HEK293T (cell line): ENCODE measurements at regions not wholly inside any gene's neighbourhood (a gene's known extent, or its start where the extent isn't known, plus 50 kb on each side); places are given as distances from the start of the nearest gene placed in this dataset.

Experiments
- ARNT ChIP-seq: fragments of 450-650 bp; IDR thresholded peaks from 2 replicates; pipeline ENCODE4 v1.6.1; 2017; ENCODE audit warnings: mild to moderate bottlenecking
- BHLHE40 ChIP-seq: fragments of 450-650 bp; IDR thresholded peaks from 2 replicates; pipeline ENCODE4 v1.6.1; 2016; ENCODE audit warnings: mild to moderate bottlenecking, moderate library complexity, borderline replicate concordance
- CTBP1 ChIP-seq: fragments of 450-650 bp; IDR thresholded peaks from 2 replicates; pipeline ENCODE4 v1.6.1; 2016; ENCODE audit warnings: borderline replicate concordance
- ELF4 ChIP-seq: fragments of 450-650 bp; IDR thresholded peaks from 2 replicates; pipeline ENCODE4 v1.6.1; 2017; ENCODE audit warnings: antibody characterized with exemption
- FOXK2 ChIP-seq: fragments of 450-650 bp; IDR thresholded peaks from 2 replicates; pipeline ENCODE4 v1.6.1; 2016; ENCODE audit warnings: mild to moderate bottlenecking
- FOXM1 ChIP-seq: fragments of 450-650 bp; IDR thresholded peaks from 2 replicates; pipeline ENCODE4 v1.6.1; 2017; ENCODE audit warnings: mild to moderate bottlenecking, borderline replicate concordance
- HDGF ChIP-seq: fragments of 450-650 bp; IDR thresholded peaks from 2 replicates; pipeline ENCODE4 v1.6.1; 2017; ENCODE audit warnings: antibody characterized with exemption, borderline replicate concordance
- L3MBTL2 ChIP-seq: fragments of 450-650 bp; conservative IDR thresholded peaks from 2 replicates; pipeline ENCODE4 v1.6.1; 2016; ENCODE audit warnings: mild to moderate bottlenecking
- NFRKB ChIP-seq: fragments of 450-650 bp; IDR thresholded peaks from 2 replicates; pipeline ENCODE4 v1.6.1; 2016; ENCODE audit warnings: mild to moderate bottlenecking, moderate library complexity
- TARDBP ChIP-seq: fragments of 450-650 bp; IDR thresholded peaks from 2 replicates; pipeline ENCODE4 v1.6.1; 2016
- ZNF384 ChIP-seq: fragments of 450-650 bp; IDR thresholded peaks from 2 replicates; pipeline ENCODE4 v1.6.1; 2016

DNA sequence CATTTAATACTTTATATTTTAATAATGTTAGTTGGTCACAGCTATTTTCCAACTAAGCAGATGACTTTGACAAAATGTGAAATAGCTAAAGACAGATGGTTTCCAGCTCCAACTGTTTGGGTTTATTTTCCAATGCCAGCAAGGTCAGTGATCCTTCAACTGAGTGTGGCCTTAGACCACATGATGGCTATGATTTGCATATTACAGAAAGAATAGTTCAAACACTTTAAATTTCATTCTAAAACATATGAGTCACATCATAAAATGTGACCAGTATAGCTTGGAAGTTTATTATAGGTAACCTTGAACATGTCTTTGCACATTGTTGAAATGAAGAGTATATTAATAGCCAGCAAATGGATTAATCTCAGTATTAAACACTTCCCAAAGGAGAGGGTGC is 454.0 kb upstream of the C1orf87 start:
- TF ChIP-seq ARNT (no peak), FOXM1 (no peak), TARDBP (no peak), ZNF384 (no peak), L3MBTL2 (no peak), NFRKB (no peak), FOXK2 (no peak), BHLHE40 (no peak), ELF4 (no peak), HDGF (no peak), CTBP1 (no peak)
